NCI-H69 (cell line): ENCODE measurements at regions not wholly inside any gene's neighbourhood (a gene's known extent, or its start where the extent isn't known, plus 50 kb on each side); places are given as distances from the start of the nearest gene placed in this dataset.
"Not testable (repeated sequence)": the region's sequence is repeated elsewhere in the genome, so short reads cannot be mapped to it uniquely, and the experiment has no call there.

Source experiments
- DNase-seq: peaks from one replicate; lab custom pipeline; 2025; lab: John Stamatoyannopoulos, UW

GRCh38 chr6:126807876-126808275, 310.6 kb upstream of the RSPO3 start:
- no peak for DNase-seq

- DNase-seq, result peak; percentile 35
These were observed 307.1 kb upstream of the RSPO3 start for GRCh38 chr6:126811321-126811720.

- no peak for DNase-seq
These were observed 306.5 kb upstream of the RSPO3 start for GRCh38 chr6:126812010-126812409.

GRCh38 chr6:126812651-126813050, 305.8 kb upstream of the RSPO3 start:
- DNase-seq, result peak; percentile 75

- DNase-seq, result no peak
These were observed 297.8 kb upstream of the RSPO3 start for GRCh38 chr6:126820634-126821033.

GRCh38 chr6:126821706-126822105, 296.8 kb upstream of the RSPO3 start:
- DNase-seq, result peak; percentile 11

- no peak for DNase-seq
These were observed 294.2 kb upstream of the RSPO3 start for GRCh38 chr6:126824226-126824625.

GRCh38 chr6:126824815-126825214, 293.7 kb upstream of the RSPO3 start:
- peak; percentile 12 for DNase-seq

GRCh38 chr6:126826166-126826714, 292.2 kb upstream of the RSPO3 start:
- DNase-seq, result no peak

- no peak for DNase-seq
These were observed 287.0 kb upstream of the RSPO3 start for GRCh38 chr6:126831461-126831860.

- no peak for DNase-seq
These were observed 275.7 kb upstream of the RSPO3 start for GRCh38 chr6:126842769-126843168.

- DNase-seq, result no peak
These were observed 270.4 kb upstream of the RSPO3 start for GRCh38 chr6:126848119-126848518.

- DNase-seq, result no peak
These were observed 250.8 kb upstream of the RSPO3 start for GRCh38 chr6:126867641-126868040.

GRCh38 chr6:126873351-126873750, 245.1 kb upstream of the RSPO3 start:
- no peak for DNase-seq

GRCh38 chr6:126873791-126874190, 244.7 kb upstream of the RSPO3 start:
- no peak for DNase-seq

- DNase-seq, result no peak
These were observed 242.0 kb upstream of the RSPO3 start for GRCh38 chr6:126876446-126876845.

GRCh38 chr6:126880964-126881363, 237.5 kb upstream of the RSPO3 start:
- DNase-seq, result peak; percentile 43

- DNase-seq, result no peak
These were observed 232.4 kb upstream of the RSPO3 start for GRCh38 chr6:126886106-126886505.

GRCh38 chr6:126888727-126889725, 229.4 kb upstream of the RSPO3 start:
- DNase-seq, result no peak

- peak; percentile 58 for DNase-seq
These were observed 228.4 kb upstream of the RSPO3 start for GRCh38 chr6:126890055-126890454.

- no peak for DNase-seq
These were observed 227.3 kb upstream of the RSPO3 start for GRCh38 chr6:126891158-126891557.

GRCh38 chr6:126892869-126893268, 225.6 kb upstream of the RSPO3 start:
- not testable (repeated sequence) for DNase-seq

- no peak for DNase-seq
These were observed 220.7 kb upstream of the RSPO3 start for GRCh38 chr6:126897758-126898157.
